ENCODE measurements at regions not wholly inside any gene's neighbourhood (a gene's known extent, or its start where the extent isn't known, plus 50 kb on each side); places are given as distances from the start of the nearest gene placed in this dataset.

- POLR2A ChIA-PET (ENCODE audit: low non-redundant PET), result no interaction called here
- intact Hi-C loops (cut with micrococcal nuclease; ENCODE audit: unreplicated experiment), result no loop called here
- H3K9me3 ChIP-seq (ENCODE audit: low read depth, low read length, poor library complexity, severe bottlenecking), result no peaks in the 10 kb centered on the region
- peaks cover 3% of the 10 kb centered on the region for H3K4me1 ChIP-seq (ENCODE audit: insufficient read depth, low read length, poor library complexity, severe bottlenecking)
- TF ChIP-seq, protein P1, sequence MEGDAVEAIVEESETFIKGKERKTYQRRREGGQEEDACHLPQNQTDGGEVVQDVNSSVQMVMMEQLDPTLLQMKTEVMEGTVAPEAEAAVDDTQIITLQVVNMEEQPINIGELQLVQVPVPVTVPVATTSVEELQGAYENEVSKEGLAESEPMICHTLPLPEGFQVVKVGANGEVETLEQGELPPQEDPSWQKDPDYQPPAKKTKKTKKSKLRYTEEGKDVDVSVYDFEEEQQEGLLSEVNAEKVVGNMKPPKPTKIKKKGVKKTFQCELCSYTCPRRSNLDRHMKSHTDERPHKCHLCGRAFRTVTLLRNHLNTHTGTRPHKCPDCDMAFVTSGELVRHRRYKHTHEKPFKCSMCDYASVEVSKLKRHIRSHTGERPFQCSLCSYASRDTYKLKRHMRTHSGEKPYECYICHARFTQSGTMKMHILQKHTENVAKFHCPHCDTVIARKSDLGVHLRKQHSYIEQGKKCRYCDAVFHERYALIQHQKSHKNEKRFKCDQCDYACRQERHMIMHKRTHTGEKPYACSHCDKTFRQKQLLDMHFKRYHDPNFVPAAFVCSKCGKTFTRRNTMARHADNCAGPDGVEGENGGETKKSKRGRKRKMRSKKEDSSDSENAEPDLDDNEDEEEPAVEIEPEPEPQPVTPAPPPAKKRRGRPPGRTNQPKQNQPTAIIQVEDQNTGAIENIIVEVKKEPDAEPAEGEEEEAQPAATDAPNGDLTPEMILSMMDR (conservative IDR thresholded peaks at IDR 0.05; ENCODE audit: low read depth, low read length), result no peak
- no peak for TF ChIP-seq EZH2 (IDR thresholded peaks at IDR 0.05; ENCODE audit: borderline replicate concordance, low read depth, low read length, poor library complexity, severe bottlenecking)
- no TSS peak for BruUV-seq (replicated peaks)
- DNase-seq (ENCODE audit: low spot score), result no peak
- H3K36me3 ChIP-seq (ENCODE audit: insufficient read depth, low read length, poor library complexity, severe bottlenecking), result no peaks in the 10 kb centered on the region
- CTCF ChIA-PET, result no interaction called here
- H3K4me3 ChIP-seq (ENCODE audit: low read depth, low read length, poor library complexity, severe bottlenecking), result no peak overlapping the region
- H3K27me3 ChIP-seq (replicated peaks; ENCODE audit: insufficient read depth, low read depth, low read length, poor library complexity), result no peaks in the 10 kb centered on the region
- no peak overlapping the region for H3K27ac ChIP-seq (ENCODE audit: low read depth, low read length, poor library complexity, severe bottlenecking)
Observed at GRCh38 chr13:48839171-48839570, 136.5 kb upstream of the FNDC3A start.

DNA sequence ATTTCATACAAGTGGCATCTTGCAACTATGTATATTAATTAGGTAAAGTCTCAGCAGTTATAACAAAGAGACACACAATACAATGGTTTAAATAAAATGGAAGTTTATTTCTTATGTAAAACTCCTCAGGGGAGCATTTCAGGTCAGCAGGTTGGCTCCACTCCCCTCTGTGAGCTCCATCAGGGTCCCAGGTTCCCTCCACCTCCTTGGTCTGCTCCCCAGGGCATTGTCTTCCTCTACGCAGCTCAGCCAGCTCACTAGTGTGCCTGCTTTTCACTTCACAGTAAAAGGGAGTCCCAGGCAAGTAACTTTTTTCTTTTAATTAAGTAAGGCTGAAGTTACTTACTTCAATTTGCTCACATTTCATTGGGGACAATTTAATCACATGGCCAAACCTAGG, 135.3 kb upstream of the FNDC3A start:
- Histone ChIP-seq H3K27me3 (replicated peaks; ENCODE audit: insufficient read depth, low read depth, low read length, poor library complexity) (no peaks in the 10 kb centered on the region), H3K9me3 (ENCODE audit: low read depth, low read length, poor library complexity, severe bottlenecking) (no peaks in the 10 kb centered on the region), H3K4me1 (ENCODE audit: insufficient read depth, low read length, poor library complexity, severe bottlenecking) (peaks cover 3% of the 10 kb centered on the region), H3K36me3 (ENCODE audit: insufficient read depth, low read length, poor library complexity, severe bottlenecking) (no peaks in the 10 kb centered on the region), H3K27ac (ENCODE audit: low read depth, low read length, poor library complexity, severe bottlenecking) (no peak overlapping the region), H3K4me3 (ENCODE audit: low read depth, low read length, poor library complexity, severe bottlenecking) (no peak overlapping the region)
- DNase-seq (ENCODE audit: low spot score), result no peak
- BruUV-seq (replicated peaks), result no TSS peak
- TF ChIP-seq EZH2 (IDR thresholded peaks at IDR 0.05; ENCODE audit: borderline replicate concordance, low read depth, low read length, poor library complexity, severe bottlenecking), result no peak
- TF ChIP-seq, protein P1 (conservative IDR thresholded peaks at IDR 0.05; ENCODE audit: low read depth, low read length), result no peak
- POLR2A ChIA-PET (ENCODE audit: low non-redundant PET), result no interaction called here
- CTCF ChIA-PET, result no interaction called here
- intact Hi-C loops (cut with micrococcal nuclease; ENCODE audit: unreplicated experiment), result no loop called here

- Histone ChIP-seq H3K9me3 (ENCODE audit: low read depth, low read length, poor library complexity, severe bottlenecking) (no peaks in the 10 kb centered on the region), H3K4me1 (ENCODE audit: insufficient read depth, low read length, poor library complexity, severe bottlenecking) (peaks cover 3% of the 10 kb centered on the region), H3K27me3 (replicated peaks; ENCODE audit: insufficient read depth, low read depth, low read length, poor library complexity) (no peaks in the 10 kb centered on the region), H3K4me3 (ENCODE audit: low read depth, low read length, poor library complexity, severe bottlenecking) (no peak overlapping the region), H3K27ac (ENCODE audit: low read depth, low read length, poor library complexity, severe bottlenecking) (no peak overlapping the region), H3K36me3 (ENCODE audit: insufficient read depth, low read length, poor library complexity, severe bottlenecking) (no peaks in the 10 kb centered on the region)
- TF ChIP-seq, protein P1 (conservative IDR thresholded peaks at IDR 0.05; ENCODE audit: low read depth, low read length), result no peak
- TF ChIP-seq EZH2 (IDR thresholded peaks at IDR 0.05; ENCODE audit: borderline replicate concordance, low read depth, low read length, poor library complexity, severe bottlenecking), result no peak
- ChIA-PET POLR2A (ENCODE audit: low non-redundant PET) (no interaction called here), CTCF (no interaction called here)
- intact Hi-C loops (cut with micrococcal nuclease; ENCODE audit: unreplicated experiment), result no loop called here
- no TSS peak for BruUV-seq (replicated peaks)
- DNase-seq (ENCODE audit: low spot score), result no peak
Observed at GRCh38 chr13:48842316-48842715, 133.4 kb upstream of the FNDC3A start.
